K562 (cell line): ENCODE measurements at regions not wholly inside any gene's neighbourhood (a gene's known extent, or its start where the extent isn't known, plus 50 kb on each side); places are given as distances from the start of the nearest gene placed in this dataset.

ENCODE experiments used
- ATAC-seq: fragments of 200-7000 bp; cut with Tn5 transposase; 3 replicates; pipeline ENCODE4 v1.9.1; 2020; ENCODE audit warnings: moderate library complexity
- BruUV-seq: library from RNA; stranded (reverse); fragments of 400-500 nt; replicated peaks from 2 replicates; lab custom pipeline; 2021; lab: Mats Ljungman, UMichigan
- CTCF ChIA-PET: fragments of 300-600 bp; formaldehyde crosslinking; extraction: SDS; loops from one replicate; lab custom pipeline; 2021; ENCODE audit warnings: low intra/inter-chr PET ratio; lab: Yijun Ruan, JAX
- POLR2A ChIA-PET: fragments of 300-600, 350-650 bp; sonication (Branson Sonifier 250); formaldehyde crosslinking; extraction: SDS; loops from one replicate; lab custom pipeline; 2021; ENCODE audit warnings: antibody characterized with exemption, inconsistent platforms; lab: Yijun Ruan, JAX
- DNase-seq, 4 experiments: peaks; one replicate each; pipeline versions ENCODE4 v3.0.0 to v3.0.0-alpha.2; 2011 to 2018; ENCODE audit warnings: low spot score in 3 of 4, mixed read lengths in 3 of 4; ENCODE audit errors: extremely low read depth in 1 of 4
- FAIRE-seq: peaks from 2 replicates; lab custom pipeline; 2011; peaks lifted over from hg19 to GRCh38; lab: Jason Lieb, UNC
- H2AFZ ChIP-seq: 2 replicates; pipeline ENCODE4 v1.6.0; 2011; ENCODE audit warnings: low read depth, low read length, control low read depth, inconsistent platforms
- H3K27ac ChIP-seq: fragments of 200-600 bp; 3 replicates; pipeline ENCODE4 v1.8.0; 2011; ENCODE audit warnings: low read depth, mild to moderate bottlenecking, control low read depth, inconsistent platforms, low read length, moderate library complexity, mixed read lengths; ENCODE audit errors: extremely low read depth
- H3K27me3 ChIP-seq, 2 experiments: fragments of 300-600 bp in 1 of 2; 2 replicates in 1 of 2; 3 replicates in 1 of 2; pipeline versions ENCODE4 v1.6.0 to v1.8.0; 2011; ENCODE audit warnings: inconsistent platforms in 2 of 2, low read length in 2 of 2, mild to moderate bottlenecking in 1 of 2, mixed read lengths in 1 of 2, moderate library complexity in 1 of 2; ENCODE audit not compliant: control insufficient read depth in 2 of 2, insufficient read depth in 2 of 2
- H3K36me3 ChIP-seq: fragments of 300-600 bp; 3 replicates; pipeline ENCODE4 v1.8.0; 2011; ENCODE audit warnings: mild to moderate bottlenecking, low read length, inconsistent platforms; ENCODE audit not compliant: control insufficient read depth, insufficient read depth
- H3K4me1 ChIP-seq, 2 experiments: fragments of 200-600 bp in 1 of 2; replicated peaks in 1 of 2; 2 replicates in 1 of 2; 3 replicates in 1 of 2; pipeline versions ENCODE4 v1.5.1 to v1.8.0; 2011; ENCODE audit warnings: inconsistent platforms in 2 of 2, low read length in 2 of 2, mild to moderate bottlenecking in 1 of 2, mixed read lengths in 1 of 2, moderate library complexity in 1 of 2; ENCODE audit not compliant: control insufficient read depth in 2 of 2, insufficient read depth in 2 of 2
- H3K4me2 ChIP-seq: 2 replicates; pipeline ENCODE4 v1.6.1; 2011; ENCODE audit warnings: low read length, control low read depth, inconsistent platforms, mixed read lengths; ENCODE audit not compliant: insufficient read depth
- H3K4me3 ChIP-seq: fragments of 200-600 bp; sonication (generic), shearing (Covaris generic); 2 replicates; pipeline ENCODE4 v1.5.1; 2016; ENCODE audit warnings: control low read depth, inconsistent platforms
- H3K79me2 ChIP-seq: fragments of 200-600 bp; 3 replicates; pipeline ENCODE4 v1.8.0; 2011; ENCODE audit warnings: low read length, inconsistent platforms; ENCODE audit not compliant: control insufficient read depth, insufficient read depth
- H3K9ac ChIP-seq, 2 experiments: 2 replicates each; pipeline versions ENCODE4 v1.6.0 to v1.6.1; 2011; ENCODE audit warnings: low read depth in 2 of 2, low read length in 2 of 2, control low read depth in 1 of 2, inconsistent platforms in 1 of 2, mild to moderate bottlenecking in 1 of 2, mixed read lengths in 1 of 2; ENCODE audit not compliant: insufficient read depth in 1 of 2
- H3K9me1 ChIP-seq: one replicate; pipeline ENCODE4 v1.6.0; 2011; ENCODE audit warnings: inconsistent platforms, mild to moderate bottlenecking, low read length, moderate library complexity; ENCODE audit not compliant: control insufficient read depth, insufficient read depth
- H3K9me3 ChIP-seq: replicated peaks from 2 replicates; pipeline ENCODE4 v1.5.1; 2011; ENCODE audit warnings: low read depth, low read length, inconsistent platforms; ENCODE audit not compliant: control insufficient read depth, insufficient read depth
- H4K20me1 ChIP-seq: replicated peaks from 2 replicates; pipeline ENCODE4 v1.6.1; 2011; ENCODE audit warnings: low read length, inconsistent platforms, mixed read lengths; ENCODE audit not compliant: control insufficient read depth, insufficient read depth
- FOXK2 ChIP-seq, 2 experiments: fragments of 450-650 bp; IDR thresholded peaks in 1 of 2; conservative IDR thresholded peaks in 1 of 2; 2 replicates each; pipeline ENCODE4 v1.6.1; 2016; ENCODE audit warnings: low read depth in 2 of 2, mild to moderate bottlenecking in 1 of 2
- GABPA ChIP-seq: fragments of 200-800 bp; sonication (Bioruptor generic); conservative IDR thresholded peaks from 2 replicates; pipeline ENCODE4 v1.6.1; 2016; ENCODE audit warnings: low read depth, missing genetic modification characterization, missing compliant biosample characterization
- NFE2 ChIP-seq: IDR thresholded peaks from 2 replicates; pipeline ENCODE4 v1.6.1; 2014; ENCODE audit warnings: antibody characterized with exemption, low read depth
- PBX2 ChIP-seq, 2 experiments: IDR thresholded peaks in 1 of 2; conservative IDR thresholded peaks in 1 of 2; 2 replicates each; pipeline ENCODE4 v1.6.1; 2016; ENCODE audit warnings: low read depth in 2 of 2, mild to moderate bottlenecking in 1 of 2, missing compliant biosample characterization in 1 of 2, missing genetic modification characterization in 1 of 2, moderate library complexity in 1 of 2
- RBM25 ChIP-seq: fragments of 200-400 bp; formaldehyde crosslinking; IDR thresholded peaks from 2 replicates; pipeline ENCODE4 v1.6.1; 2018; ENCODE audit warnings: low read length, low read depth, moderate library complexity; ENCODE audit not compliant: severe bottlenecking
- WGBS: fragments of 100-300 bp; shearing (Covaris generic); methylation state at CpG from one replicate; pipeline ENCODE4 v1.1.6; 2016; ENCODE audit warnings: low coverage, mixed read lengths; ENCODE audit not compliant: insufficient coverage; ENCODE audit errors: missing lambda C conversion rate; 5-methylcytosine and 5-hydroxymethylcytosine counted together
- in situ Hi-C: fragments of 300-500 bp; cut with MboI; formaldehyde crosslinking; loops from 4 replicates; pipeline ENCODE4 v1.15.0; 2018; ENCODE audit warnings: inconsistent platforms, mixed read lengths
- intact Hi-C: fragments of 100-400 bp; cut with micrococcal nuclease; formaldehyde crosslinking; loops from 2 replicates; pipeline ENCODE4 v1.14.2; 2022

- WGBS: 3% methylated on average over 7 of the region's 7 CpGs
- ATAC-seq: no peak
- Histone ChIP-seq H3K4me3 (no peak overlapping the region), H3K27me3 (peaks cover 3 to 18% of the 10 kb centered on the region in 2 experiments; a peak in 4 of 5 replicates), H3K9me1 (no peaks in the 10 kb centered on the region), H3K9ac (no peak overlapping the region), H3K4me2 (no peak overlapping the region), H3K79me2 (no peaks in the 10 kb centered on the region), H2AFZ (peak overlapping the region; percentile 23), H3K9me3 (no peaks in the 10 kb centered on the region), H4K20me1 (no peaks in the 10 kb centered on the region), H3K4me1 (peaks cover 0 to 6% of the 10 kb centered on the region in 2 experiments; a peak in 1 of 5 replicates), H3K36me3 (no peaks in the 10 kb centered on the region), H3K27ac (no peak overlapping the region)
- intact Hi-C loops (no loop called here), in situ Hi-C loops (no loop called here)
- BruUV-seq: no TSS peak
- ChIA-PET POLR2A (interaction anchor here (0.5 to 0.6 kb wide), 2 partner anchors 46 to 139 kb away, joined by 3 read pairs; no protein-coding TSS in a partner anchor), CTCF (no interaction called here)
- no peak for FAIRE-seq
- no peak for TF ChIP-seq FOXK2 (conservative IDR thresholded peaks at IDR 0.05 in 1 of 2, IDR thresholded peaks at IDR 0.05 in 1 of 2; ENCODE audit: low read depth in 2 of 2)
- TF ChIP-seq NFE2: peak; percentile 53
- peak; percentile 2 for TF ChIP-seq RBM25
- TF ChIP-seq PBX2 (CRISPR knock-in tag; IDR thresholded peaks at IDR 0.05; ENCODE audit: low read depth): no peak
- TF ChIP-seq PBX2 (tag; conservative IDR thresholded peaks at IDR 0.05; ENCODE audit: low read depth): peak; percentile 45
- TF ChIP-seq GABPA (tag): peak; percentile 64
- no peak for DNase-seq
Measured at GRCh38 chr6:193773-194310, 98.4 kb upstream of the DUSP22 start.
